AG08395 (cell line): ENCODE measurements at regions not wholly inside any gene's neighbourhood (a gene's known extent, or its start where the extent isn't known, plus 50 kb on each side); places are given as distances from the start of the nearest gene placed in this dataset.

ENCODE experiments used
- DNase-seq: peaks from one replicate; pipeline ENCODE4 v3.0.0; 2012; ENCODE audit warnings: mixed read lengths, low spot score

GRCh38 chr2:23093513-23093912 is 291.5 kb upstream of the KLHL29 start:
- no peak for DNase-seq

DNA sequence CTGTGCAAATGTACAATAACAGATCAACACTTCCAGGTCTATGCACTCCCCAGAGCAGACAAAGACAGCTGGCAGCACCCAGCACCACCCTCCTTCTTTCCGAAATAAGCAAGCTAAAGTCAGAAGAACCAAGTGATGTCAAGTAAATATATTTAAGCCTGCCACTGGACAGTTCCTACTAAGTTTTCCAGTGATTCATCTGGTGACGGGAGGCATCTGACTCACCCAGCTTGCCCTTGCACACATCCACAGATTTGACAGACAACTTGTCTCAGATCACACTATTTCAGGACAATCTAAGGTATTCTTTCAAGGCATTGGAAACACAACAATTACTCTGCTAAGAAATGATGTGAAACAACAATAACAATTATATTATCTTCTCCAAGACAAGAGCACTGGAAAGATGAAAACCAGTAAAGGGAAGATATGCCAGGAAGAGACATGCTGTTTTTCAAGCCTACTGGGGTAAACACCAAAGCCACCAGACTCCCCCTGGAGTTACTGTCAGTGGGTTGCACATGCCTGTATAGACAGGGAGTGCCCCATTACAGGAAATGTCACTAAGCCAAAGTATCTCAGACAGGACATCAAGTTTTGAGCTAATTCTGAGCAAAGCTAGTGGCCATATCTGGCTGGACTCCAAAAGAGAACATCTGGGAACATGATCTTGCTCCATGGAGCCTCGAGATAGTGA is 287.9 kb upstream of the KLHL29 start:
- no peak for DNase-seq

GRCh38 chr2:23100406-23100805 is 284.6 kb upstream of the KLHL29 start:
- no peak for DNase-seq

DNA sequence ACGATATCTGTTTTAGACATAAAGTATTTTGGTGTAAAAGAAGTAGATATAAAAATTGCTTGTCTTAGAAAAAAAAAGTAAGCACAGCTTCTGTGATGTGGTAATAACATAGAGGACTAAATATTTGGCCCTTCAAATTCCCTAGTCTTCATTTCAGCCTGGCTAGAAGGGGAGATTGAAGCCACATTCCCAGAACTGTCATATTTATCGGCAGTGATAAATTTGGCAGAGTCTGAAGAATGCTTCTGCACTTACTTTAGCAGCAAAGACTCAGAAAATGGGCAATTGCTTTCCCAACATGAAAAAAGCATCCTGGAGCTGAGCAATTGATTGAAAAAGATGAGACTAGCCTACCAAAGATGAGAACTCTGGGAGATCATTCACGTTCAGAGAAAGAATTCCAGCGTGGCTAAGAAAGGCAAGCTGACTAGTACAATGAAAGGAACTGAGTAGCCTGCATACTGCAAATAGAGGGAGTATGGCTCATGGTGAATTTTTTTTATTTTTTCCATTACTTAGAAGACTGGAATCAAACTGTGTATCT is 278.7 kb upstream of the KLHL29 start:
- DNase-seq = no peak

DNA sequence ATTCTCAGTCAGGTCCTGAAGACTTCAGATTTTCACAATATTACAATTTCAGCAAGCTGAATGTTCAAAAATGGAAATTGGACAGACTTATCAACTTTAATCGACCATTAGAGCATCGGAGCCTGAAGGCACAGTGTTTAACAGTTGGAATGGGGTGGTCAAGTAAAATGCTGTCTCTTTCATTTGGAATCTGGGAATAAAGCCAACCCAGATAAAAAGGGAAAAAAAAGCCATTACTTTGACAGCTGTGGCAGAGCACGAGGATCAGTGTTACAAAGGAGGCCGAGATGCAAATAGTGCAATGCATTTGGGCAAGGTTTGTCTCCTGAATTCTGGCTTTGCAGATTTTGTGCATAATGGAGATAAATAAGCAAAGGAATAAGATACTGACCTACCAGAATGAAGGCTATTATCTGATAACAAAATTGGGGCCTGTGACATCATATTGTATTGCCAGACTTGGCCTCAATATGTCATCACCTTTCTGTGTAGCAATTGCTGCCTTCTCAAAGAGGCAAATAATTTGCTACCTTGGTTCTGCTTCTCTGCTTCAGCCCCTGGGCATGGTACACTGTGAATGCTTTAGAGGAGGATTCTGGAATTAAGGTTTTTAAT is 277.5 kb upstream of the KLHL29 start:
- DNase-seq = no peak

- DNase-seq = no peak
Measured at GRCh38 chr2:23111263-23111662, 273.7 kb upstream of the KLHL29 start.

- DNase-seq = no peak
Measured at GRCh38 chr2:23112517-23112916, 272.5 kb upstream of the KLHL29 start.

GRCh38 chr2:23114299-23114698 is 270.7 kb upstream of the KLHL29 start:
- no peak for DNase-seq

DNA sequence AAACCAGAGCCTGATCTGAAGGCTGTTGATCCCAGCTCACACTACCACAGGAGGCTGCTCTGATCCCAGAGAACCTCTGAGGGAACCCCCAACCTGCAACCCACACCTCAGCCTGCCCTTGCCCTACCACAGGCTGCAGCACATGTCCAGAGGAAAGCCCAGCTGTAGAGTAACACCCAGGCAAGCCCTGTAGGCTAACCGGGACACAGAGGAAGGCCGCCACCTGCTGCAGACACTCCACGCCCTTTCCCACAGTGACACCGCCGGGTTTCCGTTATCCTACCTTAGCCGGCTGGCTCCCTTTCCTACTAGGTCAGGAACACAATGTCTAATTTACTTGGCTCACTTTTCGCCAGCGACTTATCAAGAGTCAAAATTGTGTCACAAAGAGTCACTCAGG is 266.7 kb upstream of the KLHL29 start:
- no peak for DNase-seq

DNA sequence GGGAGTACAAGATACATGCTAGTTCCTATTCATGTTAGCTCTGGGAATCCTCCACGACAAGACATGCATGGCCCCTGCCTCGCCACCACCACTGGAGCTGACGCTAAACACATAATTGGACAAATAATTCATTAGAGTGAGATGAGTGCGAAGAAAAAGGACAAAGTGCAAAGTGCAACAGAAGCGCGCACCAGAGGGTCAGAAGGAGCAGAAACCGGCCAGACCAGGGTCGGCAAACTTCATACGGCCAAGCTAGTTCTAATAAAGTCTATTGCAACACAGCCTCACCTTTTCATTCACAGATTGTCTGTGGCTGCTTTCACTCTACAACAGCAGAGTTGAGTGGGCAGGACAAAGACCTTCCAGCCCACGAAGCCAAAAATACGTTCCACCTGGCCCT is 266.1 kb upstream of the KLHL29 start:
- no peak for DNase-seq

DNA sequence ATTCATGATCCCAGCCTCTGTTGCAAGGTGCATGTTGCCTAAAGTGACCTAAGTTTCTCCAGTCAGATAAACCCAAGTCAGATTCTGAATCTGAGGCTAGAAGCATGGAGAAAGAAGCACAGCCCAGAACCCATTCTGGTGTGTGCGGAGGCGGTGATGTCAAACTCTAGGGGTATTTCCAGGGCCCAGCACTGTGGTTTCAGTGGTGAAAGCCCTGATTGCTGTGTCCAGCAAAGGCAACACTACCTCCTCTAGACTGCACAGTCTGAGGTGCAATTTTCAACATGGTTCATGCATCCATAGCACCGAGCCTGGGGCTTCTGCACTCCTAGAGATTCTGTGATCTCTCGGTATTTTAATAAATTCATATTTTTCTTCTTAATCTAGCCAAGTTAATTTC is 264.8 kb upstream of the KLHL29 start:
- no peak for DNase-seq

DNA sequence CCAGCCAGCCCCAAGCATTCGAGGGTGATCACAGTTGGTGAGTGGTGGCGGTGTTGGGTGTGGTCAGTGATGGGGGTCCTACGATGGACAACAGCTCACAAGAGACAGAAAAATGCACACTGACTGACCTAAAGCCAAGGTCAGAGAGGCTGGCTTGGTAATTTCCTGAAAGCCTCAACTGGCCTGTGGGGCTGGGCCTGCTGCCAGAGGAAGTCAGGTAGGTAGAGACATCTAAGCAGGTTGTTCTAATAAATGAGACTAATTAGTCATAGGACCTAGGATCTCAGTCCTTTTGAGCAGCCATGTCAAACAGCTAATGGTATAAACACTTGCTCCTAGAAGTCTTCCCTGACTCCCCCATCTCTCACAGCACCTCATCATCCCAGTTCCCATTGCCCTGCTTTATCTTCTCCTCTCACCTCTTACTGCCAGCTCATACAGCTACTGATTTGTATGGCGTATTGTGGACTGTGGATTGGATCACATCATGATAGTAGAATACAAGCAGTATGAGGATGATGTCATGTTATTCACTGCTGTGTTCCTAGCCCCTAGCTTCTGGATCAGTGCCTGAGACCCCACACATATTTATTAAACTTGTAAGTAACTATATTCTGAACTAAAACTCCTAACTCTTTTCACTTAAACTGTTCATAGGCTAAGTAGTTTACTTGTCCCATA is 262.9 kb upstream of the KLHL29 start:
- no peak for DNase-seq

DNA sequence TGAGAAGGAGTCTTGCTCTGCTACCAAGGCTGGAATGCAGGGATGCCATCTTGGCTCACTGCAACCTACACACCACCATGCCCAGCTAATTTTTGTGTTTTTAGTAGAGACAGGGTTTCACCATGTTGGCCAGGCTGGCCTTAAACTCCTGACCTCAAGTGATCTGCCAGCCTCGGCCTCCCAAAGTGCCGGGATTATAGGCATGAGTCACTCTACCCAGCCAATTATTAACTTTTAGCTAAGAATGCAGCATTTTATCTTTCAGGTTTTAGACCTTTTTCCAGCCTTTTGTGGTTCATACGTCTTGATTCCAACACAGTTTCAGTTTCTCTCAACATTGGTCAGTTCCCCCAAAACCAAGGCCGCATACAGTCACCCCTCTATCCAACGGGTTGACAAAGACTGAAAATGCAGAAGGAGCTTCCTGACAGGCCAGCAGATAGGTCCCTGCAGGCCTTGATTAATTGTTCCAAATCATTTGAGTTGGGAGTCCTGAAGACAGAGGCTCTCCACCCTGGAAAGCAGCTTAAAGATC is 262.2 kb upstream of the KLHL29 start:
- DNase-seq = no peak

GRCh38 chr2:23123686-23124085 is 261.3 kb upstream of the KLHL29 start:
- DNase-seq = no peak

DNA sequence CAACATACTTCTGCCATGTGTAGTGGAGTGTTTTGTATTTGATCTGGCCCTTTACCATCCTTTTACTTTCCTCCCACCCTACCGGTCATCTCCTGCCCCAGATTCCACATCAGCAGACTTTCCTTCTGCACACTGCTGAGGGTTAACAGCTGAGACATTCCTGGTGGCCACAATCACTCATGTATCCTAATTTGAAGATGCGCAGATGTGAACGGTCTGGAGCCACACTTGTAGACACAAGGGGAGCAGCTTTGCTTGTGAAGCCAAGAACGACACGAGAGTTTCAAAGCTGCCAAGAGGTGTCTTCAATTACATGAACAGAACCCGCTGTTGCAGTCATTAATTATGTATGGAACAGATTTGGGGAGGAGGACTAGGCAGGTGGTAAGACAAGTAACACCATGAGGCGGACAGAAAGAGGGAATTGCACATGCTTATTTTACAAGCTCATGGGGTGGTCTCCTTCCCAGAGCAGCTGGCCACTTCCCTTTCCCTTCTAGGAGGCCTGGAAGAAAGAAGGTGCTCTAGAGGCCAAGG is 260.7 kb upstream of the KLHL29 start:
- DNase-seq = no peak

- DNase-seq = no peak
Measured at GRCh38 chr2:23127465-23127864, 257.5 kb upstream of the KLHL29 start.

GRCh38 chr2:23128684-23129292 is 256.2 kb upstream of the KLHL29 start:
- no peak for DNase-seq

DNA sequence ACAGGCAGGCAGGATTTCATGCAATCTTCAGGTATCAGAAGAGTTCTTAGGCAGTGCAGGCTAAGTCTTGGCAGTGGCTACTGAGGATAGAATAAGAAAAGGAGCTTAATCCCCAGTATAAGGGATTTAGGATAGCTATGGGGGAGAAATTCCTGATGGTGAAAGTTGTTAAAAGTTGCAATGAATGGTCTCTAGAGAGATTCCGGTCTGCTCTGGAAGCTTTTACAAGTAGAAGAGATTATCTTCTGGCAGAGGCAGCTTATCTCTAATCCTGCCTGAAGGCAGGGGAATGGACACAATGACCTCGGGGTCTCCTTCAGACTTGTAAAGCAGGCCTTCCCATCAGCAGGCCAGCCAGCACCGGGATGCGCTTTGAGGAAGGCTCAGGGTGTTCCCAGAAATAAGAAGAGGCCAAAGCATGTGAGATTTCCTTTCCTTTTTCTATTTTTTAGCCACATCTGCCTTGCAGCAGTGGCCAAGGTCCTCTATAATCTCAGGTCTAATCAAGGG is 253.9 kb upstream of the KLHL29 start:
- no peak for DNase-seq

DNA sequence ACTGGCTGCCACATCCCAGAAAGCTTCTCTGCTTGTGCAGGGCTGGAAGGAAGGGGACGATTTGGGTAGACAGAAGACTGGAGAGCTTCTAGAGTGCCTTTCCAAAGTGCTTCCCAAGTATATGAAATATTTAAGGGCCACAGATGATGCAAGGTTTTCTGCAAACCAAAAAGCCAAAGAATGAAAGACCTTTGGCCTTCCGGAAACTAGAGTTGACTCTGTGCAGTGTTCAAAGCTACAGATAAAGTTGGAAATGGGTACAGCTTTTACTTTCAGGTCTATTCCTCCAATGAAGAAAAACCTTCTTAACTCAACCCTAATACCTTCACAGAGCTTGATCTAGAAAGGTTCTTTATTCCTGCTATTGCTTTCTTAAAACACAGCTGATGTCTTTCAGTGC is 253.0 kb upstream of the KLHL29 start:
- no peak for DNase-seq

GRCh38 chr2:23132823-23133595 is 252.0 kb upstream of the KLHL29 start:
- DNase-seq = no peak

- no peak for DNase-seq
Measured at GRCh38 chr2:23134726-23135125, 250.3 kb upstream of the KLHL29 start.
